HG02571 (cell line): ENCODE measurements at regions not wholly inside any gene's neighbourhood (a gene's known extent, or its start where the extent isn't known, plus 50 kb on each side); places are given as distances from the start of the nearest gene placed in this dataset.

Experiments used
- ATAC-seq: cut with Tn5 transposase; IDR thresholded peaks from one replicate; pipeline ENCODE4 v1.9.1; 2021; ENCODE audit warnings: mild to moderate bottlenecking, moderate library complexity; ENCODE audit not compliant: unreplicated experiment

DNA sequence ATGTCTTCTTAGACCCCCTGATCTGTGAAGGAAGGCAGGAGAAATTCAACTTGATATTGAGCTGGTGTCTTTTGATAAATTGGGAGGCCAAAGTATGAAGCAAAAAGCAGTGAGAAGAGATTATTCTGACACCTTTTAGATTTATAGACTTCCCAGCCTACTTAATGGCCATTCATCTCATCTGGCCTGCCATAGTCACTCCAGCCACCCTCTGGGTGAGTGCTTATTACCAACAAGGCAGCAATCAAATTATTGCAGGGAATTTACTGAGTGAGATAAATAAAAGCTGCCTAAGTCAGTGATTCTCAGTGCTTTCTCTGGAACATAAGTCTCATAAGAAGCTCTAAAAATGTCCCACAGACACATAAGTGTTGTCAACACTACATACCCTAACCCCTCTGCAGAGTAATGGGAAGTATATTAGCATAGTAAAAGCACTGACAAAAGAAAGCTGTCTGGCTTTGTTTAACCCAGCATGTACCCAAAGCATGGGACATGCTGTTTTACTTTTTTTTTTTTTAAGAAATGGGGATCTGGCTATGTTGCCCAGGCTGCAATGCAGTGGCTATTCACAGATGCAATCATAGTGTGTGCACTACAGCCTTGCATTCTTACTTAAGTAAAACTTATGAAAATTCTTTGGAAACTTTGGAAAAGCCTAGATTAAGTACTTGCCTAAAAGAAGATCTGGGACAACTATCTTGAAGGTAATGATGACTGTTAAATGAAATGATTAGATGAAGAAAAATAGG is 725.3 kb downstream of the TUSC7 start:
- ATAC-seq, result no peak

DNA sequence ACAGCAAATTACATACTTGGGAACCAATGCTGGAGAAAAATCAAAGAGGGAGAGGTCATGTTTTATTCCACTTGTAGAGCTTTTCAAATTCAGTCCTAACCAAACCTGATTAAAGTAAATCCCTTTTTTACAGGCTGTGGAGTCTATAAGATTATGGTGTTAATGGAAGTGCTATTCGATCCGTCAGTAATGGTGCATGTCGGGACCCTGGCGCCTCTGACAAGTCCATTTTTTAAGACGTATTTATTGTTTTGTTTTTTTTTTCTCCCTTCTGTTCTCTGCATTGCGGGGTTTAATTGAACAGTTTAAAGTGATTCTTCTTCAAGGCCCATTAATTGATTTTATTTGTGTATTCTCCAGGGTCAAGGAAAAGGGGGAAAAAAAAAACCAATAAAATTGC is 725.9 kb downstream of the TUSC7 start:
- no peak for ATAC-seq

DNA sequence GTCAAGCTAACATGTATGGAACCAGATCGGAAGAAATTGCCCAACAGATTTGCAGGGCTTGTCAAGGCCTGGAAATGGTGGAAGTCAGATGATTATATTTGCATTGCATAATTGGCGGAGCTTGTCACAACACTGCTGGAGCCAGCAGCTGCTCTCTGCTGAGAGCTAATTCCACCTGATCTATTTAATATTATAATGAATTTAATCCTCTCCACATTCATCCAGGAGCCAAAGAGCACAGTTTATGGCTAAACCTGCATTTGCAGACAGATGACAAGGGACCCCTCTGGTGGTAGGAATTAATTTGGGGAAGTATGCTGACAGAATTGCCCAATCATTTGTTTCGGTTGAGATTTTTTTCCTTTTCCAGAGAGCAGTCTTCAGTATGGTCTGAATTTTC is 730.2 kb downstream of the TUSC7 start:
- ATAC-seq, result no peak

DNA sequence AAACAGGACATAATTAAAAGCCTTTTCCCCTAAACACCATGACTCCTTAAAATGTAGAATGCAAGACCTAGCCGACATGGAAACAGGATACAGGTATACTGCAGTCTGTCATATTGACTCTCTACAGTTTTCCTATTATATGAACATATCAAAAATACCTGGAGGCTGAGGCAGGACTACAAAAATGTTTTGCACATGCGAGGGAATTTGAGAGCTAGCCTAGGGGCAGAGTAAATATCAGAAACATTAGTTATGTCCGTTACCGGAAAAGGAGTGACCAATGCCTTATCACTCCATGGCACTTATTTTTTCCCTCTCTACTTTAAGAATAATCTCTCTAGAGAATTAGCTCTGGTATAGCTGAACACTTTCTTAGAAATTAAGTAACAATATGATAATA is 732.3 kb downstream of the TUSC7 start:
- ATAC-seq, result no peak

DNA sequence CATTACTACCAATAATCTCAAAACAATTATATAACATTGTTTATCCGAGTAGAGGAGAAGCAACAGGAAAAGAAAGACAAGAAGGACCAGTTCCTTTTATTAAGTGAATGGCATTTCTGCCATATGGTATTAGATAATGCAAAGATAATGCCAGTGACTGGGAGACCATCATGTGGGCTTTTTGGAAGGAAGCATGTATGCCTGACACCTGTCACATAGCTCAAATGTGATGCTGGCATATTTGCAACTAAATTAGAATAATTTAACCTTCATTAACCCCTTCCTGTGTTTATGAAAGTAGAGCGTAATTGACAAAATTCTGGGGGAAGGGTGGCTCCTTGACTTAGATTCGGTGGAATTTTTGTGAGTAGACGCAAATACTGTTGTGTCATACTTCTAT is 733.0 kb downstream of the TUSC7 start:
- ATAC-seq, result no peak

DNA sequence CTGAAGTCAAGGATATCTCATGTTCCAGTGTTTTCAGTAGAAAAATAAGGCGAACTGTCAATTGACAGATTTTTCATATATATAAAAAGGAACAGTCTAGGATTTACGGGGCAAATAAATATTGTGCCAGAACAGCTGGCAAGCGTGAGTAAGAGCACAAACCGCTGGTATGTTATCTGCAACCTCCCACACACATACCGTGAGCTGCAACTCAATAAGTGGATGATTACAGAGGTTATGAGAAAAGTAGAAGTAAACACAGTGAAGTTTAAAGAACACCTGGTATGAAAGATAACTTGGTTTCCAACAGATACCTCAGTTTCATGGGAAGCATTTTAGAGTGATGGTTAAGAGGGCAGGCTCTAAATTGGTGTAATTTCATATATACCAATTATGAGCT is 733.4 kb downstream of the TUSC7 start:
- no peak for ATAC-seq

DNA sequence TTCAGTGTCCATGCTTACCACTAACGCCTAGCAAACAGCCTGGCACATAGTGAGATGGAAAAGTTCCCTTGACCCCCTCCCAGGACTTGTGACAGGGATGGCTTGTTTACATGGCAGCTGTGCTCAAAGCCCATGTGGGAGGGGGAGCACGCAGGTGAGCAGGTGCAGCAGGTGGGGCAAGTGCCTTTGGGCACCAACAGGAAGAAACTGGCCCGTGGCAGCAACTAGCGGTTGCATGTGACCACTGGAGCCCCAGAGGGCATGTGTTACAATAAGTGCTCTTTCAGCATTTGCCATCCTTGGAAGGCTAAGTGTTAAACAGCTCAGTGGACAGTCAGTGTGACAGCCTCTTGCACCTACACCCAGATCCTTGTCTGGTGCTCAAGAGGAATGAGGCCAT is 734.6 kb downstream of the TUSC7 start:
- no peak for ATAC-seq

DNA sequence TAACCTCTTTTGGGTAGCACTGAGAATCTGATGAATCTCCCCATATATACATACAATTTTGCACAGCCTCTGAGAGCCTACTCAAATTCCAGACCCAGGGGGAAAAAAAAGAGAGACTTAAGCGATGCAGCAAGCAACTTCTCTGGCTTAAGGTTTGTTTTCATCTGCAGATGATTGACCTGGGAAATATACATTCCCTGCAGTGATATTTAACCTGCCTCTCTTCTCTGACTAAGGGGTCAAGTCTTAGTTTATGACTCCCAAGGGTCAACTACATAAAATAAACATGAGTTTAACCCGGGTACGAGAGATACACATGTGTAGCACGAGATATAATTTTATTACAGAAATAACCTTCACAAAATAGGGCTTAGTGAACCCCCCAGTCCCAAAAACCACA is 737.8 kb downstream of the TUSC7 start:
- no peak for ATAC-seq

DNA sequence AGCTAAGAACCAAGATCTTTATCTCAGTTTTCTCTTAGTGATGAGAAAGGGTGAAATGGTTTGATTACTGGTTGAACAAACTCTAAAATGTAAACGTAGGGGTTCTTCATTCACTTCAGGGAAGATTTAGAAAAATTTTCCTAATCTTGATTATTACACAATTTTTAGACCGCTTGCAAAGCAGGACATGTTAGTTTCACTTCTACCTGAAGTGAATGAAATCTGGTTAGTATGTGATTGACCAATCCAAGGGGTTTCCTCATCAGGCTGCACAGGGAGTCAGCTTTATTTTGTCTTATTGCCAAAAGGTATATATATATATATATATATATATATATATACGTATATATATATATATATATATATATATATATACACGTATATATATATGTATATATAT is 740.4 kb downstream of the TUSC7 start:
- ATAC-seq, result no peak

DNA sequence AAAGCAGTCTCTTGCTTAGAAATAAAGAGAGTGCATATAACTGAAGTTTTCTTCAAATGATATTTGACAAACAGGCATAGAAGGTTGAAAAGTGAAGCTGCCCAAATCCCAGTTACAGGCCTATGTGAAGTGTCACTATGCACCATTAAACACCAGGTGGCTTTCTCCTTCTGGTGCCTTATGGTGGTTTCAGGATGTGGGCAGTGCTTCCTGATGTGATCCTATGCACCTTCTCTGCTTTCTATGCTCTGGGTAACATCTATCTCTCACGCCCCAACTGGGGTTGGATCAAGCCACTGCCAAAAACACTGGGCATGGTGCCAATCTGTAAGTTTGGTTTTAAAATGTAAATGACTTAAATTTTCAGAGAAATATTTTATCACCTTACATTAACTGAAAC is 744.7 kb downstream of the TUSC7 start:
- ATAC-seq, result no peak

DNA sequence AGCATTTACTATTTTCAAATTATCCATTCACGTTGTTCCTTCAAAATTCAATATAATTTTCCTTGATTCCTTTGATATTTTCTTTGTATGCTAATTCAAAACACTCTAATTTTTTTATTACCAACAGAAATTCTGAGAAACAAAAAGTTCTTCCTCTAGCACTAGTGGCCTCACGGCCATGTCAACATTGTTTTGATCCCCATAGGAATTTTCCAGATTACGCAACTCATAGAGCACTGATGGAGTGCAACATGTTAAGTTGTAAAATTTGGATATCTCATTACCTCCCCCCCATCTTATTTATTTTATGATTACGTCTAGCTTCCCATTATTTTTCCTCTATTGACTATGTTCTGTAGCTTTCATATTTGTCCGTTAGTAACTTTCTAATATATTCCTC is 745.3 kb downstream of the TUSC7 start:
- ATAC-seq, result no peak

DNA sequence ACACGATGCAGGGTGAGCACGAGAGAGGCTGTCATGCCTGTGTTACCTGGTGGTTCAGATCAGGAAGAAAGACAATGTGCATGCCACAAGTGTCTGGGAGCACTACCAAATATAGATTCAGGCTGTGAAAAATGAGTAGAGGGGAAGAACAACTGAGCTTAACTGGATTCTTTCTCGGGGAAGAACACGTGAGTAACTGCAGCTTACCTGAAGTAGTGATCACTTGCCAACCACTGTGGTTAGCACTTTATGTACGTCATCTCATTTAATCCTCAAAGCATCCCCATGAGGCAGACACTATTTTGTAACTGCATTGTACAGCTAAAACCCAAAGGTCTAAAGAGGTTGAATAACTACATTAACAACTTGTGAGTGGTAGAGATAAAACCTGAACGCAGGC is 746.2 kb downstream of the TUSC7 start:
- ATAC-seq, result no peak

DNA sequence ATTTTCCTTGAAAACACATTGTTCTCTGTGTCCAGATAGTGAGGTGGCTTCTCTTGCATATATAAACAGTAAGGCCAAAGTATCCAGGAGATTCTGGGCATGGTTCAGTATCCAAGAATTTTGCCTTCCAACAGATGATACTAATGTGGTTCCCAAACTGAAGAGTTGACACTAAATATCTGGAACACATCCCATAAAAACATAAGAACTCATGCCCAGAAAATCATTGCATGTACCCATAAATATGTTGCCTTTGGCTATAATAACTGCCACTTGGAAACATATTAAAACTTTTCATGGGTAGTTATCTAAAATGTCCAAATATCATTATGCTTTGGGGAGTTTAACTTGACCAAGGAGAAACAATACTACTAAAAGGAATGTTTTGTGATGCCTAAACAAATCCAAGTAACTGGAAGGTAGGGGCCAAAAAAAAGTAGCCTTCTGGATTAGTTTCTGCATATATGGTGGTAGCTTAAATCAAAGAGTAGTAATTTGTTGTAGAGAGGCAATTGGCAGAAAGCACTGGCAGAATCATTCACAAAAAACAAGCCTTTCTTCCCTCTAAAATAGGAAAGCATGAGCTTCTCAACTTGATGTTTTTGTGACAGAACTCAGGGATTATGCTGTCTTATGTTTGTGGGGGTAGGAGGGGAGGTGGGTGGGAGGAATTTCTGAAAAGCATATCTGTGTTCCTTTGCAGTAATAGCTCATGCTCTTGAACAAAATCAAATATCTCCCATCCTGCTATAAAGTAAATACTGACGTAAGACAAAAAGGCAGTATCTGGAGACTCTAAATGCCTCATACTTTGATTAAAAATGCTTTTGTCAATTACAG is 753.9 kb downstream of the TUSC7 start:
- no peak for ATAC-seq

DNA sequence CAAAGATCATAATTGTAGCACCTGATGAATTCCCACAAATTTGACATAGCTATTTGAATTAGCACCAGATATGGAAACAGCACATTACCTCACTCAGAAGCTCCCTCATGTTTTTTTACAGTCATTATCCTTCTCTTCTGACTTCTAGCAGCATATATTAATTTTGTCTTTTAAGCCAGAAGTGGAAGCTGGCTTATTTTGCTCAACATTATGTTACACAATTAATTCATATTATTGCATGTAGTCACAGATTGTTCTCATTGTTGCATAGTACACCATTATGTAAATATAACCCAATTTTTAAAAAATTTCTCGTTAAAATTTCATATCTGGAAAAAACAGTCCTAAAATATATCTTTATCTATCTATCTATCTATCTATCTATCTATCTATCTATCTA is 762.3 kb downstream of the TUSC7 start:
- no peak for ATAC-seq

DNA sequence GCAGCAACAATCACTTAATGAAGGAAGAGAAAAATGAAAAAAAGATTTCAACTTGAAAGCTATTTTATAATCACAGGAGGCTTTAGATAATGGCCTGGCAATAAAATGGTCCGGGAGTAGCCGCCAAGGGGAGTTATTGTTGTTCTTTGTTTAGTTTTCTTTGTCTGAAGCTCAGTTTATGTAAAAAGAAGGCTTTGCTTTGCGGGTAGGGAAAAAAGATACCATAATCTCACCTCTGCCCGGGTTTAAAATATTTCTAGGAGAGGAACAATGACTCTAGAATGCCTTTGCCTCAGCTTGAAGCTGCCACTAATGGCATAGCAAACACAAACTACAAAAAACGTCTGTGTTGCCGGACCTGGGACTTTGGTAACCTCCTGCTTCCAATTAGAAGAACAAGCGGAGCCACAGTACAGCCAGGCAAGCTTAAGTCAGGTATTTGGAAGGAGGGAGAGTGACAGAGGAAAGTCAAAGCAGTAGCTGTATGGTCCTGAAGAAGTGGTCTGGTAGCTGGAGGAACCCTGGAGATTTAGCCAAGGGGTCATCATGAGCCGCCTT is 764.5 kb downstream of the TUSC7 start:
- no peak for ATAC-seq

DNA sequence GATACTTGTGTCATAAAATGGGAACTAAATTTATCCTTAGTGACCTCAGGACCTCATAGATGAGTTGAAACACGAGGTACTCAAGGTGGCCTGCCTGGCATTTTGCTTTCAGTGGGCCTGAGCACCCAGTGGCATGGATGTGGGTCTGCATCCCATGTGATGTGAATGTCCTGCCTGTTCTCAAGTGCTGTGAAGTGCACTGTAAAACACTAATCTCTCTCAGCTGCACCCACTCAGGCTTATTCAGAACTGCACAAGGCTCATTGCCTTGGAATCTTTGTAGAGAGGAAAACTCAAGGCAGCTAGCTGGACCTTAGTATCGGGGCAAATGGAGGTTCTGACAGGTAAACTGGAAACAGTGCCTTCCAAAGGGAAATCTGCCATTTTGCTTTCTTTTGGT is 767.0 kb downstream of the TUSC7 start:
- ATAC-seq, result no peak

DNA sequence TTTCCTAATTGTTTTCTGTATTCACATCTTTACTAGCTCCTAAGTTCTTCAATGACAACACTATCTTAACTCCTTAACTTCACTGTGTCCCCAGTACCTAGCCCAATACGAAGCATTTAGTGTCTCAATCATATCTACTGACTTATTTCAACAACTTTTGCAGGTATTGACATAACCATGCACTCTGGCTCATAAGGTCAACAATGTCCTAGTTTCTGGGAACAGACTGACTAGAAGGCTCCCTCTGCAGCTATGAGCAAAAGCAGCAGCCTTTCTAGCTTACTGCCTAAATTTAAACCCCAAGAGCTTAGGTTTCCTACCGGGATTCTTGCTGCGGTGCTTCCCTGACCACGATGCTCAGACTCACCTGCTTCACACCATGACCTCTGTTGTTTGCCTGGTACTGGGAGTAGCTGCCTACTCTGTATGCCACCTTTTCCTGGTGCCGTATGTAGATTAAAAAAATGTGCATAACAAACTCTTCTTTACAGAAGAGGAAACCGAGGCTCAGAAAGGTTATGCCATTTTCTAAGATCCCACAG is 767.7 kb downstream of the TUSC7 start:
- ATAC-seq, result no peak

DNA sequence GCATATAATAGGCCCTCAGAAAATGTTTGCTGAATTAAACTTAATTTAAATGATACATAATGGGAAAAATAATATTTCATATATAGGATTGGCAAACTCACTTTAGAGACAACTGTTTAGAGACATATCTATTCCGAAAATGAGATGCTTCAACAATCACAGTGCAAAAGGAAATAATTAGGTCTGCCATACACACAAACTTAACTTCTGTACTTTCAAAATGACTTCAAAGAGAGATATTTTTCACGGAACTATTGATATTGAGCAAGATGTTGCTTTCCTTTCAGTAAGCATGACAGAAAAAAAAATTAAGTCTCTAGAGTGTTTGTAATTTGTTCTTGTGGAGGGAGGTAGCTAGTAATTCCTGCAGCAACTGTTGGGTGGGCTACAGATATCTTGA is 769.5 kb downstream of the TUSC7 start:
- ATAC-seq, result no peak

DNA sequence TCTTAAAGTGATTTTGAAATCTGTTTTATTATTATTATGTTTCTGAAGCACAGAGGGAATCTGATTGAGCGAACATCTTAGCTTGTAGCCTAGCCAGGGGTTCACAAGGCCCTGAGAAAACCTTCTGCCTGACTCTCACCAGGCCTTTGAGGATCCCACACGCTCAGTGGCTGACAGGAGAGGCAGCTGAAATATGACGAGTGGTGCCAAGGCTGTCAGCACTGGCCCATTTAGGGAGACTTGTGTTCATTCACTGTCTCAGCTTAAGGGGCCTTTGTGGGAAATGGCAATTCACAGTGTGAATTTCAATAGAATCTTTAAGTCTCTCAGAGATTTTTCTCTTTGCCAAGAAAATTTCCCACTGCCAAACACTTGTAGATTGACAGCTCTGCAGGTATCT is 770.9 kb downstream of the TUSC7 start:
- no peak for ATAC-seq

DNA sequence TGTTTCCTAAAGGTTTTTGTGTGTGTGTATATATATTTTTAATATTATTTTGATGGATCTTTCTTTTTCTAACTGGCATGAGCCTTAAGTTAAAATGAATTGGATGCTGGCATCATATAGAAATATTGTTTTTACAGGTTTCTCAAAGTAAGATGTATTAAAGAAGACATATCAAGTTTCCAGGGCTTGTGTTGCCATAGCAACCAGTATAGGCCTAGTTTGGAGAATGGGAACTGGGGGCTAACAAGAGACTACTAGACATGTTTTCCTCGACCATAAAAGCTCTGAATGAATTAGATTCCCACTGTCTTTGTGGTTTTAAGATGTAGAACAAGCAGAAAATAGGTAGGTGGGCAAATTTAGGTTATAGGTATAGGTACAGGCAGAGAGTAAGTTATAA is 771.4 kb downstream of the TUSC7 start:
- ATAC-seq, result no peak

DNA sequence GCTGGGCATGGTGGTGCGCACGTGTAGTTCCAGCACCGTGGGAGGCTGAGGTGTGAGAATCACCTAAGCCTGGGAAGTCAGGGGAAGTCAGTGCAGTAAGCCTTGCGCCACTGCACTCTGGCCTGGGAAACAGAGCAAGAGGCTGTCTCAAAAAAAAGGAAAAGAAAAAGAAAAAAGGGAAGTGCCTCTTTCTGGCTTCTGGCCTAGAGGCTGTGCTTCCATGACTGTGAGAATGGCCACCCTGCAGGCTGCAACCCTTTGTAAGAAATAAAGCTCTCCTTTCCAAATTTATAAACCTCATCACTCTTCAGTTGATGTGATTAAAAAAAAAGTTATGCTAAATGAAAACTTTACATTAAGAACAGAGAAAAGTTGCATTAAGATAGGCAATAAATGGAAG is 774.3 kb downstream of the TUSC7 start:
- ATAC-seq, result no peak

DNA sequence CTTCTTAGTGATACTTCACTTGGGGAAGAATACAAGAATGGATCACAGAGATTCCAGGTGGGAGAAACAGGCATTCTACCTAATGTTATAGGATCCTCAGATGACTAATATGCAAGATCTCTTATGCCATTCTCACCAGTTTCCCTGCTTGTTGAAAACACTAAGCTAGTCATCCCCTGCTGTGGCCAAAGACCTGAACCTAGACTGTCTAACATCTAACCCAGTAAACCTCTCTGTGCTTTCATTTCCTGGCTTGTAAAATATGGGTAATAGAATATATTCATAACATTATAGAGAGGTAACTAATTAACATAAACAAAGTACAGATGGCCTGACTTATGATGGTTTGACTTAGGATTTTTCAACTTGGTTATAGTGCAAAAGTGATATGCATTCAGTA is 776.3 kb downstream of the TUSC7 start:
- ATAC-seq, result no peak
